Endothelial cell of umbilical vein (primary cell): ENCODE measurements at regions not wholly inside any gene's neighbourhood (a gene's known extent, or its start where the extent isn't known, plus 50 kb on each side); places are given as distances from the start of the nearest gene placed in this dataset.

Source experiments
- BruUV-seq: library from RNA; stranded (reverse); fragments of 400-500 nt; replicated peaks from 2 replicates; lab custom pipeline; 2021; lab: Mats Ljungman, UMichigan
- CTCF ChIA-PET: fragments of 300-600, 350-600 bp; sonication (Branson Sonifier 250); formaldehyde crosslinking; loops from one replicate; lab custom pipeline; 2021; ENCODE audit warnings: antibody characterized with exemption, inconsistent platforms; lab: Charles Lee
- POLR2A ChIA-PET: fragments of 300-600, 350-600 bp; sonication (Branson Sonifier 250); formaldehyde crosslinking; loops from one replicate; lab custom pipeline; 2021; ENCODE audit warnings: antibody characterized with exemption, inconsistent platforms; lab: Charles Lee
- DNase-seq: peaks from one replicate; pipeline ENCODE4 v3.0.0-alpha.2; 2011; ENCODE audit warnings: low read depth, low spot score
- FAIRE-seq: peaks from 2 replicates; lab custom pipeline; 2011; peaks lifted over from hg19 to GRCh38; lab: Jason Lieb, UNC
- H2AFZ ChIP-seq: 2 replicates; pipeline ENCODE4 v1.6.0; 2012; ENCODE audit warnings: low read depth, low read length, control low read depth, inconsistent platforms
- H3K27ac ChIP-seq: 2 replicates; pipeline ENCODE4 v1.5.1; 2011; ENCODE audit warnings: low read depth, mild to moderate bottlenecking, control low read depth, low read length, moderate library complexity; ENCODE audit not compliant: insufficient read depth
- H3K27me3 ChIP-seq, 2 experiments: 2 replicates each; pipeline versions ENCODE4 v1.6.0 to v1.6.1; 2011; ENCODE audit warnings: low read length in 2 of 2, mixed read lengths in 1 of 2; ENCODE audit not compliant: control insufficient read depth in 2 of 2, insufficient read depth in 2 of 2
- H3K36me3 ChIP-seq, 2 experiments: 2 replicates in 1 of 2; 3 replicates in 1 of 2; pipeline ENCODE4 v1.5.1; 2011; ENCODE audit warnings: low read length in 2 of 2, mild to moderate bottlenecking in 1 of 2, moderate library complexity in 1 of 2; ENCODE audit not compliant: control insufficient read depth in 2 of 2, insufficient read depth in 2 of 2; ENCODE audit errors: extremely low read depth in 1 of 2
- H3K4me1 ChIP-seq: 3 replicates; pipeline ENCODE4 v1.5.1; 2011; ENCODE audit warnings: mild to moderate bottlenecking, low read length; ENCODE audit not compliant: control insufficient read depth, insufficient read depth; ENCODE audit errors: extremely low read depth
- H3K4me2 ChIP-seq: 2 replicates; pipeline ENCODE4 v1.6.1; 2011; ENCODE audit warnings: low read length, control low read depth, mixed read lengths; ENCODE audit not compliant: insufficient read depth
- H3K4me3 ChIP-seq, 3 experiments: fragments of 200-600 bp in 1 of 3; sonication (generic), shearing (Covaris generic) in 1 of 3; replicated peaks in 1 of 3; 2 replicates each; pipeline ENCODE4 v1.5.1; 2011 to 2016; ENCODE audit warnings: control low read depth in 3 of 3, low read length in 3 of 3, mild to moderate bottlenecking in 2 of 3, inconsistent platforms in 1 of 3, low read depth in 1 of 3, moderate library complexity in 1 of 3; ENCODE audit not compliant: insufficient read depth in 1 of 3
- H3K79me2 ChIP-seq: 2 replicates; pipeline ENCODE4 v1.6.0; 2012; ENCODE audit warnings: low read length, inconsistent platforms; ENCODE audit not compliant: control insufficient read depth, insufficient read depth
- H3K9ac ChIP-seq: replicated peaks from 2 replicates; pipeline ENCODE3; 2011; ENCODE audit warnings: low read length, control low read depth; ENCODE audit not compliant: insufficient read depth; ENCODE audit errors: extremely low read depth
- H3K9me1 ChIP-seq: replicated peaks from 3 replicates; pipeline ENCODE4 v1.6.0; 2011; ENCODE audit warnings: mild to moderate bottlenecking, low read length; ENCODE audit not compliant: control insufficient read depth, insufficient read depth; ENCODE audit errors: extremely low read depth
- H3K9me3 ChIP-seq: replicated peaks from 2 replicates; pipeline ENCODE4 v1.5.1; 2012; ENCODE audit warnings: low read length, inconsistent platforms; ENCODE audit not compliant: control insufficient read depth, insufficient read depth
- H4K20me1 ChIP-seq: replicated peaks from 2 replicates; pipeline ENCODE3; 2011; ENCODE audit warnings: mild to moderate bottlenecking, low read length; ENCODE audit not compliant: control insufficient read depth, insufficient read depth; ENCODE audit errors: extremely low read depth
- EZH2 ChIP-seq: IDR thresholded peaks from 2 replicates; pipeline ENCODE4 v1.6.1; 2012; ENCODE audit warnings: borderline replicate concordance, low read depth, mild to moderate bottlenecking, moderate library complexity, low read length, inconsistent platforms; ENCODE audit not compliant: severe bottlenecking
- FOS ChIP-seq: IDR thresholded peaks from 2 replicates; pipeline ENCODE4 v1.6.1; 2011; ENCODE audit warnings: mild to moderate bottlenecking, low read length, moderate library complexity, borderline replicate concordance; ENCODE audit not compliant: insufficient read depth
- GATA2 ChIP-seq: IDR thresholded peaks from 2 replicates; pipeline ENCODE4 v1.7.0; 2011; ENCODE audit warnings: low read depth, mild to moderate bottlenecking, moderate library complexity, mixed read lengths, low read length; ENCODE audit not compliant: insufficient read length, insufficient read depth
- JUN ChIP-seq: IDR thresholded peaks from 2 replicates; pipeline ENCODE4 v1.6.1; 2011; ENCODE audit warnings: borderline replicate concordance, low read depth; ENCODE audit not compliant: insufficient read length, insufficient read depth
- MYC ChIP-seq: IDR thresholded peaks from one replicate; pipeline ENCODE4 v1.6.1; 2011; ENCODE audit warnings: mild to moderate bottlenecking, low read depth, low read length
- POLR2A ChIP-seq: IDR thresholded peaks from 2 replicates; pipeline ENCODE4 v1.6.1; 2012; ENCODE audit warnings: low read depth, mild to moderate bottlenecking, control low read depth, low read length
- POLR2AphosphoS5 ChIP-seq: IDR thresholded peaks from 2 replicates; pipeline ENCODE4 v1.6.1; 2012; ENCODE audit warnings: low read depth, mild to moderate bottlenecking, control low read depth, low read length, moderate library complexity; ENCODE audit not compliant: insufficient read depth
- dilution Hi-C: fragments of 300-500 bp; cut with MboI; formaldehyde crosslinking; loops from one replicate; pipeline ENCODE4 v1.15.0; 2019; ENCODE audit warnings: low sequenced_read_pairs; ENCODE audit not compliant: extremely low pct_ligation_motif_present
- intact Hi-C: fragments of 100-400 bp; cut with micrococcal nuclease; formaldehyde crosslinking; loops from one replicate; pipeline ENCODE4 v1.10.0; 2022
- TF ChIP-seq, protein P1 (sequence below): IDR thresholded peaks from 2 replicates; pipeline ENCODE4 v1.6.1; 2011; ENCODE audit not compliant: insufficient read depth, insufficient read length
- TF ChIP-seq, protein P2 (sequence below), 2 donors: IDR thresholded peaks; 1 replicate in 1 of 2; 2 replicates in 1 of 2; pipeline ENCODE4 v1.5.1; 2011; ENCODE audit warnings: low read length in 2 of 2, mild to moderate bottlenecking in 2 of 2, moderate library complexity in 2 of 2, control low read depth in 1 of 2, inconsistent platforms in 1 of 2, low read depth in 1 of 2; ENCODE audit not compliant: insufficient read depth in 1 of 2; ENCODE audit errors: extremely low read depth in 1 of 2

DNA sequence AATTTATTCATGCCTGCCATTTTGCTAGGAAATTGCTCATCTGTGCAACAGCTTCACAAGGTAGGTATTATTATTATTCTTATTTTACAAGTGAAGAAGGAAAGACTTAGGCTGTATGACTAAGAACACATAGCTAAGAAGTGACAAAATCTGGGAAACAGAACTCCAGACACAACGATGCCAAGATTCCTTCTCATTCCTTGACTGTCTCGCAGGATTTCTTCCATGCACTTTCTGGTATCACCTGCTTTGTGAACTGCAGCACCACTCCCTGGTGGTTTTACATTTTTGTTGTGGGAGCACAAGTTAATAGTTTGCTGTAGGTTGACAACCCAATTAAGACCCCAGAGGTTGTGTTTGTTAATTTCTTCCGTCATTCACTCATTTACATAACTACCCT, 188.5 kb downstream of the LACC1 start:
- H3K79me2 ChIP-seq: no peaks in the 10 kb centered on the region
- dilution Hi-C loops: no loop called here
- H3K4me2 ChIP-seq: no peak overlapping the region
- no peaks in the 10 kb centered on the region for H3K4me1 ChIP-seq
- H4K20me1 ChIP-seq: no peaks in the 10 kb centered on the region
- POLR2A ChIA-PET: interaction anchor here (0.6 kb wide), 1 partner anchor 26 kb away, joined by 5 read pairs; no protein-coding TSS in a partner anchor
- peaks cover 7% of the 10 kb centered on the region in 2 experiments for H3K27me3 ChIP-seq
- intact Hi-C loops: no loop called here
- H3K9ac ChIP-seq: no peak overlapping the region
- H3K36me3 ChIP-seq: no peaks in the 10 kb centered on the region
- H3K27ac ChIP-seq: no peak overlapping the region
- no peak for FAIRE-seq
- no peak for DNase-seq
- H3K9me1 ChIP-seq: no peaks in the 10 kb centered on the region
- H3K4me3 ChIP-seq: no peak overlapping the region
- TF ChIP-seq EZH2 (no peak), POLR2AphosphoS5 (no peak), JUN (no peak), GATA2 (no peak), POLR2A (no peak), FOS (no peak), MYC (no peak)
- TF ChIP-seq, protein P1, sequence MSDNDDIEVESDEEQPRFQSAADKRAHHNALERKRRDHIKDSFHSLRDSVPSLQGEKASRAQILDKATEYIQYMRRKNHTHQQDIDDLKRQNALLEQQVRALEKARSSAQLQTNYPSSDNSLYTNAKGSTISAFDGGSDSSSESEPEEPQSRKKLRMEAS: no peak
- TF ChIP-seq, protein P2, sequence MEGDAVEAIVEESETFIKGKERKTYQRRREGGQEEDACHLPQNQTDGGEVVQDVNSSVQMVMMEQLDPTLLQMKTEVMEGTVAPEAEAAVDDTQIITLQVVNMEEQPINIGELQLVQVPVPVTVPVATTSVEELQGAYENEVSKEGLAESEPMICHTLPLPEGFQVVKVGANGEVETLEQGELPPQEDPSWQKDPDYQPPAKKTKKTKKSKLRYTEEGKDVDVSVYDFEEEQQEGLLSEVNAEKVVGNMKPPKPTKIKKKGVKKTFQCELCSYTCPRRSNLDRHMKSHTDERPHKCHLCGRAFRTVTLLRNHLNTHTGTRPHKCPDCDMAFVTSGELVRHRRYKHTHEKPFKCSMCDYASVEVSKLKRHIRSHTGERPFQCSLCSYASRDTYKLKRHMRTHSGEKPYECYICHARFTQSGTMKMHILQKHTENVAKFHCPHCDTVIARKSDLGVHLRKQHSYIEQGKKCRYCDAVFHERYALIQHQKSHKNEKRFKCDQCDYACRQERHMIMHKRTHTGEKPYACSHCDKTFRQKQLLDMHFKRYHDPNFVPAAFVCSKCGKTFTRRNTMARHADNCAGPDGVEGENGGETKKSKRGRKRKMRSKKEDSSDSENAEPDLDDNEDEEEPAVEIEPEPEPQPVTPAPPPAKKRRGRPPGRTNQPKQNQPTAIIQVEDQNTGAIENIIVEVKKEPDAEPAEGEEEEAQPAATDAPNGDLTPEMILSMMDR (IDR thresholded peaks at IDR 0.05; ENCODE audit: extremely low read depth in 1 of 2, insufficient read depth in 1 of 2, low read depth in 1 of 2, low read length in 2 of 2): no peak
- H2AFZ ChIP-seq: no peak overlapping the region
- no TSS peak for BruUV-seq
- H3K9me3 ChIP-seq: no peaks in the 10 kb centered on the region
- CTCF ChIA-PET: no interaction called here
